CD4-positive, alpha-beta T cell treated with Interferon alpha-2 for 1 hour (primary cell): ENCODE measurements at regions not wholly inside any gene's neighbourhood (a gene's known extent, or its start where the extent isn't known, plus 50 kb on each side); places are given as distances from the start of the nearest gene placed in this dataset.
"Not testable (repeated sequence)": the region's sequence is repeated elsewhere in the genome, so short reads cannot be mapped to it uniquely, and the experiment has no call there.

ENCODE experiments used
- DNase-seq, 2 donors: peaks; one replicate each; pipeline ENCODE4 v3.0.0-alpha.2; 2020 to 2022

DNA sequence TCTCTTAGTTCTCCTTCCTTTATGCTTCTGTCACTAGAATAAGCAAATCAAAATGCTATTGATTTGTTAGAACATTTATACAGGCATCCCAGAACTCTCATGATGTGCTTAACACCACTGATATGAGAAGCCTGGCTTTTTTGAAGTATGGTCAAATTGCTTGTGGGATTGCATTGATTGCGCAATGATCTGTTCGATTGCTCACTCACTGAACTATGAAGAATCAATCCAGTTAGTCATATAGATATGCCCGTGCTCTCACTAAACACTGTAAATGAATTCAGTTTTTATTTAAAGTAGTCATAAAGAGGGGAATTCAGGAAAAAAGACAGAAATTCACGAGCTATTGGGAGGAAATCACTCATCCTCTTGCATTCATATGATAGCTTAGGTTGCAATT lies 1237.8 kb downstream of the SUCLG1 start:
- no peak for DNase-seq

DNA sequence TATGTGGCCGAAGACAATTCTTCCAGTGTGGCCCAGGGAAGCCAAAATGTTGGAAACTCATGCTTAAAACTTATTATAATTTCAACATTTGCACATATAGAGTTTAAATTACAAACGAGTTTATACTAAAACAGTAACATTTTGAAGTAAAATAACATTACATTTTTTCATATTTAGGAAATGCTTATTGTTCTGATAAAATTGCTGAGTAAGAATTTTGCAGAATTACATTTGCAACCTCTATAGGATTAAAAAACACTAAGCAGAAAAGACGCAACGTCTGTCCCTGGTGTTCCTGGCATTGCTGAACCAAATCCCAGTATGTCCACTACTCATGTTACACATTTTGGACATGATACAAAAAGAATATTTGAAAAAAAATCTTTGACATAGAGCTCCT lies 1241.2 kb downstream of the SUCLG1 start:
- no peak for DNase-seq

DNA sequence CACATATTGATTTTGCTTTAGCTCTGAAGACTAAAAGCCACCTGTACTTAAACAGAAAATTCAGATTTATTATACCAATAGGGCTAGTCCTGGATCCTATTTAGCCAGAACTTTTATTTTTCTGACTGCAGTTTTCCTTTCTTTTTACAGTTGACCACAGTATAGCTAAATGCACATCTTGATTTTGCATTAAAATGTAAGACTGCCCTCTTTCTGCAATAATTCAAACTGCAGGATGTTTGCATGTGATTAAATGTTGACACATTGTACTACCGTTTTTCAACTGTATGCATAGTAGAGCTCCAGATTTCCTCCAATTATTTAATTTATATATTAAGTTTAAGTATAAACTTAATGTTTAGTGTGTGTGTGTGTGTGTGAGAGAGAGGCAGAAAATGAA lies 1262.9 kb downstream of the SUCLG1 start:
- no peak for DNase-seq

DNA sequence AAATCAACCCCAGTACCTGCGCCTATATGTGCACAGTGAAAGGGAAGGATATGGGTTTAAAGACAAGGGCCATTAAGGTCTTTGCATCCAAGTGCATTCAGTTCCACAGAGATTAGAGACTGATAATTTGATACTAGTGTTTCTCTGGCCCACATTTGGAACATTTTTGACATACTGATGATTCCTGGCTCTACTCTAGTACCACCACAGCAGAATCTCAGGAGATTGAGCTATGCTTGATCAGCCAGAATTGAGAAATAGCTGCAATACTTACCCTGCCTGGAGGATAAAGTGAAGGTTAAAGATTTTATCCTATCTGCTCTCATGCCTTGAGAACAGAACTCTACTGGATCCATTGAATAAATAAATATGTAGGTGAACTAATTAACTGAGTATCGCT lies 1267.8 kb downstream of the SUCLG1 start:
- DNase-seq: no peak

DNA sequence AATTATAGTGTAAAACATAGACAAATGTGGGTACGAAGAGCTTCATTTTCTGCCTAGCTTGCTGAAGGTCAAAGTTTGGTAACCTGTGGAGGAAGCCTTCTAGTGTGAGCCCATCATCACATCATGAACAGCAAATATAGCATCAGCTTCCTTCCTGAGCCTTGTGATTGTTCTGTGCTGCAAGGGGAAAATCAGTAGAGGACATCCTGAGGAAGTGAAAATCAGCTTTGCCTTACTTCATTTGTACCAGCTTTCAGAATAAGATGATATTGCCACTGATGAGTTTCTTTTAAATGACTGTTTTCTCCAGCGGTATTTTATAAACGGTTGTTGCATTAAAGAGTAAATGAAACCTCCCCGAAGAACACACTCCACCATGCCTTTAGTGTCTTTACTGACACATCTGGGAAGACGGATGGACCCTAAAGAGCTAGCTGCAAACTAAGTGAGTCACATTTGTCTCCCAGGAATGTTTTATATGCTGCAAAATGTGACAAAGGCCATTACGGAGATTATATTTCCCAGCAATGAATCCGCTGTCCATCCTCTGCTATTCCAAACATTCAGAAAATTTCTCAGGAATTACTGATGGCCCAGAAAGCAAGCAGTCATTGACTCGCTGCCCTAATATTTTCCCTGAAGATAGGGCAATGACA lies 1272.8 kb downstream of the SUCLG1 start:
- no peak for DNase-seq

DNA sequence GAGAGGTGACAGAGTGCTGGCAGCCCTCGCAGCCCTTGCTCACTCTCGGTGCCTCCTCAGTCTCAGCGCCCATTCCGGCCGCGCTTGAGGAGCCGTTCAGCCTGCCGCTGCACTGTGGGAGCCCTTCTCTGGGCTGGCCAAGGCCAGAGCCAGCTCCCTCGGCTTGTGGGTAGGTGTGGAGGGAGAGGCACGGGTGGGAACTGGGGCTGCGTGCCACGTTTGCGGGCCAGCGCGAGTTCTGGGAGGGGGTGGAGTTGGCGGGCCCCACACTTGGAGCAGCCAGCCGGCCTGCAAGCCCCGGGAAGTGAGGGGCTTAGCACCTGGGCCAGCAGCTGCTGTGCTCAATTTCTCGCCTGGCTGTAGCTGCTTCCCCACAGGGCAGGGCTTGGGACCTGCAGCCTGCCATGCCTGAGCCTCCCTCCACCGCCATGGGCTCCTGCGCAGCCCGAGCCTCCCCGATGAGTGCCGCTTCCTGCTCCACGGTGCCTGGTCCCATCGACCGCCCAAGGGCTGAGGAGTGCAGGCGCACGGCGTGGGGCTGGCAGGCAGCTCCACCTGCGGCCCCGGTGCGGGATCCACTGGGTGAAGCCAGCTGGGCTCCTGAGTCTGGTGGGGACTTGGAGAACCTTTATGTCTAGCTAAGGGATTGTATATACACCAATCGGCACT lies 1278.1 kb downstream of the SUCLG1 start:
- DNase-seq: not testable (repeated sequence)

DNA sequence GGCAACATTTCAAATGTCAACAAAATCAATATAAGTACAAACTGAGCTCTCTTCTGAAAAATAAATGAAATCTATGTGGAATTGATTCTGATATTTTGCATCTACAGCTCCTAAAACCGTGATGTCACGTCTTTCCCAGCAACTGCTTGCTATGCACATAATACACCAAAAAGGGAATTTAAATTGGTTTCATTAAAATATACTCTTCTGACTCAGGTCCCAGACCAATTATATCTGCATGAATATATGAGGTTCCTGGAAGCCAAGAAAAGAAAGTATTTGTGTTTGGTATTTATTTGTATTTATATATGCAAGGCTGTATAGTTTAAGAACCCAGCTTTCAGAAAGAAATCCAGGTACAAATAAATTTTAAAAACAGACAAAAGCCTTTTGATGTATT lies 1282.5 kb downstream of the SUCLG1 start:
- DNase-seq: no peak

DNA sequence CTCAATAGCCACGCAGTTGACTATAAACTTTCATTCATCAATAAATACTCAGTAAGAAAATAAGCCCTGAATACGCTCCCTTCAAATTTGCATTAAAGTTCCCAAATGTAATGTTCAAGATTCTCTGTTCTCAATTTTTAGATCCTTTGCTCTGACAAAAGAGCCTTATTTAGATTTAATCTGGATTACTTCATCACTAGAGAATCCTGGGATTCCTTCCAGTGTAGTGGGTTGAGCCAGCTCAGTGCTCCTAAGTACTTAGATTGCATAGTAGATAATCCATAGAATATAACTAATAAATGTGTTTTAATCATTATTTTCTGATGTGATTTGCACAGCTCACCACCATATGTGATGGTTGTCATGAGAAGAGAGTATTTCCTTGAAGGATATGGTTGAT lies 1286.2 kb downstream of the SUCLG1 start:
- DNase-seq: no peak

DNA sequence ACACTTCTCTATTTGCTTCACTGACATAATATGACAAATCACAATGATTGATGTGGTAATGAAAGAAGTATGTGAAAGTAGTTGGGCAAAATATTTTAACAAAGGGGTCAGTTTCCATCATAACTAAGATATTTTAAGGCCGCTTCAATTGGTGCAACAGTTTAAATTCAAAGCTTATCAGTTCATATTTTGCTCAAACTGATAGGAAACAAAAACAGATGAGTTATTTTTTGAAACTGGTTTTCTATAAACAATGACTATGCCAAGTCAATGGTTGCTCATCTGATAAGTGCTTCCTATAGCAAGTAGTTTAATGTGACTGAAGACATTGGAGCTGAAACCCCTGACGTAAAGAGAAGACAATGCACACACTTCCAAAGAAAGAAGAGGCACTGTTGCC lies 1290.7 kb downstream of the SUCLG1 start:
- no peak for DNase-seq

DNA sequence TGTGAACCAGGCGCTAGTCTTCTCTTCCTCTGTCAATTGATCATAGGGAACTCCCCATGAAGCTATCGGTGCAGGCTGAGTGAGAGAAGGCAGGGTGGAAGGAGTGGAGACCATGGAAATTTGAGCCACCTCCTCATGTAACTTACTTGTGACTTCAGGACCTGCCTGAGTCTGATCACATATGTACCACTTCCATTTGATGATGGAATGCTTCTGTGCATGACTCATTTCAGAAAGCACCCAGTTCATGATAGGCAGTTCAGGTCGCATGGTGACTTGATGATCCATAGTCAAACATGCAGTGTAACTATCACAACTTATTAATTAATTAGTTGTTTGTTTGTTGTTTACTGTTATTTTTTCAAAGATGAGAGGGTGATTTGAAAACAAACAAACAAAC lies 1296.7 kb downstream of the SUCLG1 start:
- DNase-seq: no peak

DNA sequence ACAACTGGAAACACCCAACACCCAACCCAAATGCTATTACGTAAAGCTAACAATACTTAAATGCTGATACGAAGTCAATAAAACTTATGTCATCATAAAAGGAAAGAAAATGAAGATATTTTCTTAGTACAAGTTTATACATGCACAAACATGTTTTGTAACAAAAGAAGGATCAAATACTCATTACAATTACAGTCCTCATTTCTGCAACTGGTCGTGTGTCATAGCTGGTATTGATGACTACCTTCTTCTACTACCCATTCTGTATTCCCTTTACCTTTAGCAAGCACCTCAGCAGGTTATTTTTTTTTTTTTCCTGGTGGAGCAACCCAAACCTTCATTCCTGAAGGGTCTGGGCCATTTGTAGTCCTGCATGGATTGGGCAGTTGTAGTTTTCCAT lies 1298.5 kb downstream of the SUCLG1 start:
- no peak for DNase-seq

DNA sequence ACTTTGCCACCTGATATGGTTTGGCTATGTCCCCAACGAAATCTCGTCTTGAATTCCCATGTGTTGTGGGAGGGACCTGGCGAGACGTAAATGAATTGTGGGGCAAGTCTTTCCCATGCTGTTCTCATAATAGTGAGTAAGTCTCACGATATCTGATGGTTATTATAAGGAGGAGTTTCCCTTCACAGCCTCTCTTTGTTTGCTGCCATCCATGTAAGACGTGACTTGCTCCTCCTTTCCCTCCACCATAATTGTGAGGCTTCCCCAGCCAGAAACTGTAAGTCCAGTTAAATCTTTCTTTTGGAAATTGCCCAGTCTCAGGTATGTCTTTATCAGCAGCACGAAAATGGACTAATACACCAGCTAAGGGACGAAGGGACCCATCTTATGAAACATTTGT lies 1303.3 kb downstream of the SUCLG1 start:
- no peak for DNase-seq

DNA sequence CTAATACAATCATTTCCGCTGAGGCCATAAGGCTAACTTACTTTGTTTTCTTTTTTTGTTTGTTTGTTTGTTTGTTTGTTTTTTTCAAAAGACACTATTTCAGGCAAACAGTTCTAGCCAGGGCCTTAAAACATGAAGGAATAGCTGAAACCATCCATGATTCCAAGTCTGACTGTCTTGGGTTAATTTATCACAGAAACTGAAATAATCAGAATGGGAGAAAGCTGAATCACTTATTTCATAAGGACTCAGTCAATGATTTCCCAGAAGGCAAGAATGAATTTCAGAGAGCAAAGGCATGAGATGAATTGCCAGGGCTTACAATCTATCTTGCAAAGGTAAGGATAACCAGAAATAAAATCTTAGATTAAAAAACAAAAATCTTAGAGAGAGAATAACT lies 1315.1 kb downstream of the SUCLG1 start:
- no peak for DNase-seq

DNA sequence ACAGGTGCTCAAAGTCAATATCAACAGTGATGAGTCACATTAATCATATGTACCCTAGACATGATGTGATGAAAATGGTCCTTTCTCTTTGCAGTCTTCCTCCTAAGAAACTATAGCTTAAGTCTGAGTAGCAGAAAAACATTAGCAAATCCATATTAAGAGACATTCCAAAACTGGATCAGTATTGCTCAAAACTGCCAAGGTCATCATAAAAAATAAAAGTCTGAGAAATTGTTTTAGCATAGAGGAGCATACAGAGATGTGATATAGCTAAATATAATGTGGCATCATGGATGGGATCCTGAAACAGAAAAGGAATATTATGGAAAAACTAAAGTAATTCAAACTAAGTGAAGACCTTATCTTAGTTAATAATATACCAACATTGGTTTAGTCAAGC lies 1316.1 kb downstream of the SUCLG1 start:
- DNase-seq: no peak

DNA sequence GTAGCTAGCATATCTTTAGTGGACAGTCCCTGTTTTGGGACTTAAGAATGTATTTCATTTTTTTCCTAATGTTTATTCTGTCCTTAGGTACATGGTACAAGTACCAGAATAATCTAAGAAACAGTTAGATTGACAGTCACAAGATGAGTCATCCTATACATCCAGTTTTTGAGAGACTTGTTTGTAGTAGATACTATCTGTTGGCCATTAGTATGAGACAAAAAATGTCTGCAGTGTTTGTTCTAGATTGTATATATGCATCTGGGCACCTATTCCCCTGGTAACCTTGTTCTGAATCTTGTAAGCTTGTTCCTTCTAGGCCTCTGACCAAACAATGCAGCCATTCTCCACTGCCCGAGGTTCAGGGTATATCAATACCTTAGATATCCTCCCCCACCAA lies 1343.5 kb downstream of the SUCLG1 start:
- DNase-seq: no peak

DNA sequence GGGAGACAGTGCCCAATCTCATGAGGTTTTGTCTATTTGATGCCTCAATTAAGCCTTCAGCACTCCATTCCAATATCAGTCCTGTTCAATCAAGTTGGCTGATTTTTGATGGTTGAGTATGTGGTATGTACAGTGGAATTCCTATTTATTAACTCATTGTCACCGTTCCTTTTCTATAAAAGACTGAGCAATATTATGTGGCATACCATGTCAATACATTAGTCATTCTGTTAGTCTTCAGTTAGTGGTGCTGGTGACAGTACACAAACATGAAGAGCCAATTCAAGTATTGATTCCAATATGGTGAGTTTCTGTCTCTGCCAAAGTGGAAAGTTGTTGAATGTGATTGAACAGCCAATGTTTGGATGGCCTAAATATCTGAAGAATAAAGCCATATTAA lies 1343.9 kb downstream of the SUCLG1 start:
- DNase-seq: no peak

DNA sequence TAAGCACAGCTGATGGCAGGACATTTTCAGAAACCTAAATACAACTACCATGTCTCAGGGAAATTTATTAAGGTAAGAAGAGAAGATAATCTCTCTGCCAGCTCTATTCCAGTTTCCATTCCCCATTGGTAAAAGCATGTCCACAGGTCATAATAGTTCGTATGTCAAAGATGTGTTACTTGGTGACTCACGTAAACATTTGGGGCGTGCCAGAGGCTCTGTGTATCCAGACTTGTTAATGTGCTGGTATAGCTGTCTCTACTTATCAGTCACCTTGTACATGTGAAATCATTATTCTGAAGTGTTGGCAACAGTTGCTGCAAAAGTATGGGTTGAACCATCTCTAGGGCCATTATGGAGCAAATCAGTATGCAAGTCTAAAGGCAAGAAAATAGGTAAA lies 1345.1 kb downstream of the SUCLG1 start:
- no peak for DNase-seq

DNA sequence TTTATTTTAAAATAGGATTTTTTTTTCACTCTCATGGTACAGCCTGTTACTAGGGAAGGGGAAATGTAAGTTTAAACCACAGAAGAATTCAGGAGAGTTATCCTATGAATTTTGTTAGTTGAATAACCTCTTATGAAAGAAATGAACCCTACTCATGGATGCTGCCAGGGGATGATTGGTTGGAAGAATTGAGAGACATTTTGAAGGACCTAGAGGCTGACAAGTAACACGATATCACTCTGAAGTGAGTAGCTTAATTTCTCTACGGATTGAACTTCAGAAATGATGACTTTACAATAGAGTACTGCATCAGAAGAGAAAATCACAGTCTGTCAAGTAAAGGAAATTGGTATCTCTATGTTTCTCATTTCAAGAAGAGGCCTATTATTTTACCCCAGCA lies 1346.2 kb downstream of the SUCLG1 start:
- DNase-seq: no peak

DNA sequence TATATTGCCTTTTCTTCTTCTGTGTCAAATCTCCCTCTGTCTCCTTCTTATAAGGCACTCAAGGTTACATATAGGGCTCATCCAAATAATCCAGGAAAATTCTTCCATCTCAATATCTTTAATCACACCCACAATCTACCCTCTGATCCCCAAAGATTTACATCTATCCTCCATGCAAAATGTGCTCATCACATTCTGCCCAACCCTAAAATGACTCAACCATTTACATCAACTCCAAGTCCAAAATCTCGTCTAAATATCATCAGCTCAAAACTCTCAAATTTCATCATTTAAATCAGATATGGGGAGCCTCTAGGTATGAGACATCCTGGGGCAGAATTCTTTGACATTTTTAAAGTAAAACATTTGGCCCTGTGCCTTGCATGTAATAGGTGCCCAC lies 1349.8 kb downstream of the SUCLG1 start:
- DNase-seq: no peak

DNA sequence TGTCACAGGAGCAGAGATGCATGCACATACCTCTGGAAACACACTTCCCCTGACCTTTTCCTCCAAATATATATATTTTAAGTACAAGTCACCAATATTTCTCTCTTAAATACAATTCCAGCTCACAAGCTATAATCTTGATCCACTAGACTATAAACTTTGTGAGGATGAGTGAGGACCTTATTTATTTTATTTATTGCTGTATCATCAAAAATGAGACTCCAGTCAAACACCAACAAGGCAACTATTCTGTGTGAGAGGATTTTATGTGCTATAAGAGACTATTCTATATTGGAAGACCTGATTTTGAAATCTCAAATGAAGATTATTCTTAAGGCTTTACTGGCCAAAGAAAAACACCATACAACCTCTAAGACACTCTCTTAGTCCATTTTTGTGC lies 1352.2 kb downstream of the SUCLG1 start:
- no peak for DNase-seq

DNA sequence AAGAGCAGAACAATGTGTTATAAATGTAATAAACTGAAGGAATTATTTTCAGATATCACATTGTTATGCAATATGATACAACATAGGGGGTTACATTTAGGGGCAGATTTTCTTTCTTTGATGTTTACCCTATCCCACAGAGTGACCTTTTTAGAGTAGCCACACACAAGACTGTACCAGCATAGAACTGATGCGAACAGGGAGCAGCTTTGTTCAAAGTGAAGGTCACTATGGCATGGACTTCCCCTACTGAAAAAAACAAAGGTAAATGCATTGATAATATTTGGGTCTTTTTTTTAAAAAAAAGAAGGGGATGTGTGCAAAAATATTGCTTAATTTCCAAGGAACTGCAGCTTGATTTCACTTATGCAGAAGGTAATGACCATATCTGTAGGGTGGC lies 1354.9 kb downstream of the SUCLG1 start:
- DNase-seq: no peak

DNA sequence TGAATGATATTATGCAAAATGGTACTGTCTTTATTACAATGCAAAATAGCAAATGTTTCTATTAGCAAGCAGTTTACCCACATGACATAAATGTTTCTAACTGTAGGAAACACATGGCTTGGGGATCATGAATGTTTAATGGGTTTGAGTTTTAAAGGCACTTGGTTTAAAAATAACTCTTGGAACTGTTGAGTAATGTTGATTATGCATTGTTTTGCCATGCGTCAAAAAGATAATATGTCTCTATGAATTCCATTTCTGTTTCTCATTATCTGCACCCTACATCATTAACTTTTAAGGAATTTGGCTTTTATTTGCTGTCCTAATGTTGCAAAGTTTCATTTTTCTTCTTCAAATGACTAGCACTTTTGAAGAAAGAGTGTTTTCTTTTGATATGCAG lies 1355.5 kb downstream of the SUCLG1 start:
- DNase-seq: no peak

DNA sequence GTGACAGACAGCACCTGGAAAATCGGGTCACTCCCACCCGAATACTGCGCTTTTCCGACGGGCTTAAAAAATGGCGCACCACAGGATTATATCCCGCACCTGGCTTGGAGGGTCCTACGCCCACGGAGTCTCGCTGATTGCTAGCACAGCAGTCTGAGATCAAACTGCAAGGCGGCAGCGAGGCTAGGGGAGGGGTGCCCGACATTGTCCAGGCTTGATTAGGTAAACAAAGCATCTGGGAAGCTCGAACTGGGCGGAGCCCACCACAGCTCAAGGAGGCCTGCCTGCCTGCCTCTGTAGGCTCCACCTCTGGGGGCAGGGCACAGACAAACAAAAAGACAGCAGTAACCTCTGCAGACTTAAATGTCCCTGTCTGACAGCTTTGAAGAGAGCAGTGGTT lies 1370.0 kb downstream of the SUCLG1 start:
- DNase-seq: not testable (repeated sequence)

DNA sequence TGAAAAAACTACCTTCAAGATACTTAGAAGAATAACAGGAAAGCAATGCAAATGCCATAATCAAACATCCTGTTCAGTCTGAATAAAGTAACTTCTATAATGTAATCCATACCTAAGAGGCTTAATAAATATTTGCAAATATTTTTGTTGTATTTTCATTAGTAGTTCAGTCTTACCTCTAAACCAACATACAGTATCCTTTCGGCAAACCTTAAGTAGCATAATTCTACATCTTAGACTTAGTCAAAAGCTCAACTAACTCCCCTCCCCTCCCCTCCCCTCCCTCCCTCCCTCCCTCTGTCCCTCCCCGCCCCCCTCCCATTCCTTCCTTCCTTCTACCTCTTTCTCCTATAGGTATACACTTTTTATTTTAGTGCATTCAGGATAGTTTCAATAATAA lies 1373.2 kb downstream of the SUCLG1 start:
- no peak for DNase-seq
